Stimulated activated CD4-positive, alpha-beta T cell treated with anti-CD3 and anti-CD28 coated beads, Interleukin-4, amount 100 ng/mL, for 24 hours (primary cell): ENCODE measurements at regions not wholly inside any gene's neighbourhood (a gene's known extent, or its start where the extent isn't known, plus 50 kb on each side); places are given as distances from the start of the nearest gene placed in this dataset.

Experiments used
- DNase-seq: peaks from one replicate; pipeline ENCODE4 v3.0.0-alpha.2; 2020

- DNase-seq: no peak
These were observed 50.0 kb upstream of the CLDN5 start for GRCh38 chr22:19574247-19574646.

GRCh38 chr22:19576460-19577421, 52.5 kb upstream of the CLDN5 start:
- peak; percentile 72 for DNase-seq

DNA sequence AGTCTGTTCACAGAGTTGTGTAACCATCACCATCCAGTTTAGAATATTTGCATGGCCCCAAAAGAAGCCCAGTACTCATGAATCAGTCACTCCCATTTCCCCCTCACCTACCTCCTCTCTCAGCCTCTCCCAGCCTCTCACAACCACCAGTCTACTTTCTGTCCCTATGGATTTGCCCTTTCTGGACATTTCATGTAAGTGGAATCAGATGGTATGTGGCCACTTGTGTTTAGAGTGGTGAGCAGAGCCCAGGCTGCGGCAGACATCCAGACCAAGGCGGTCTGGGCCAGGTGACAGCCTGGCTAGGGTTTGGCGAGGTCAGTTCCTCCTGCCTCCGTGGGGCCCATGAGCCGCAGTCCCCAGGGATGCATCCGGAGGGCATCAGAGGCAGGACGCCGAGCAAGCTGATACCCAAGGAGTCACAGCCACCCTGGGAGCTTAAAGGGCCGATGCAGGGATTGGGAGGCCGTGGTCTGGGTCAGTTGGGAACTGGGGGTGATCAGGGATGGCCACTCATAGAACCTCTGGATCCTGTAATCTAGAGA, 53.3 kb upstream of the CLDN5 start:
- no peak for DNase-seq

DNA sequence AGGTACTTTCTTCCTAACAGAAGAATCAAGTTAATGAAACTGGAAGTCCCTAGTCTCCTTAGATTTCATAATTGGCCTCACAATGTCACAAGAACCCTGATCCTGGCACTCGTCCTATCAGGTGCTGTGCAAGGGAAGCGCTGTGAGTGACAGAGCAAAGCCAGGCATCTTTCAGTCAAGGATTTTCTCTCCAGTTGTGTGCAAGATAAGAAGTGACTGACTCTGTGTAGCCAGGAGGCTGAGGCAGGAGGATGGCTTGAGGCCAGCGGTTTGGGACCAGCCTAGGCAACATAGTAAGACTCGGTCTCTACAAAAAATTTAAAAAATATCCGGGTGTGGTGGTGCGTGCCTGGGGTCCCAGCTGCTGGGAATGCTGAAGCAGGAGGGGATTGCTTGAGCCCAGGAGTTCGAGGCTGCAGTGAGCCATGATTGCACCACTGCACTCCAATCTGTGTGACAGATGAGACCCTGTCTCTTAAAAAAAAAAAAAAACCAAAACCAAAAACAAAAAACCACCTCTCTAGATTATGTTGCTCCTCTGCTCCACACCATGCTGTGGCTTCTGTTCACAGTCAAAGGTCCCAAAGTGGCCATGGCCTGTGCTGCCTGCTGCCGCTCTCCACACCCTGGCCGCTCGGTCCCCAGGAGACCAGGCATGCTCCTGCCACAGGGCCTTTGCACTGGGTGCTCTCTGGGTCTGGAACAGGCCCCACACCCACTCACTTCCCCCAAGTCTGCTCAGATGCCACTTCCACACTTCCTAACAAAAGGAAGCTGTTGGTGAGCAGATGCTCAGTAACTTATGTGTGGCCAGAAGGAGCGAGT, 54.2 kb upstream of the CLDN5 start:
- DNase-seq: no peak

DNA sequence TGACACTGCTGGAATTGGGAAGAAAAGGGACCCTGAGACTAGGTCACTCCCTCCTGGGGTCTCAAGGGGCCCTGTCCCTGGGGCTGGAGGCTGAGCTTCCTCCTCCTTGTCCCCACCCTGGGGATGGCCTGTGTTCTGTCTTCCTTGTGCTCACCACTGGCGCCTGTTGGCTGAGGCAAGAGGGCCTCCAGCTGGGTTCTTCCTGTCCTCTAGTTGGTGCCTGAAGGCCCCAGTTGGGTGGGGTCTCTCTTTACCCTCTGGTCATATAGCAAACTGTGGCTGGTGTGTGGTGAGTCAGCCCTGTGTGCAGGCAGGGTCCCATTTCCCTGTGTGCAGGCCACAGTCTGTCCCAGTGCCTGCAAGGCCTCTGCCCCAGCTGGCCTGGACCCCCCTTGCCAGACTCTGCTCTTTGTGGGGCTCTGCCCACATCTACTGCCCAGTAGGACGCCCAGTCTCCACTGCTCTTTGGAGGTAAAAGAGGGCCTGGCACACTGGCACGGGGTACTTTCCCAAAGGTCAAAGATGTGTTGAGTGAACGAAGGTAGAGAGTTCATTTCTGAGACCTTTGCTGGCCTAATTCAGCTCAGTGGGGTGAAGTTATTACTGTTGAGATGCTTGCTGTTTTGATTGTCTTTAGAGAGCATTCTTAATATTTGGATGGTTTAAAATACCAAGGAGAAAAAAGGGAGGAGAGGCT, 55.1 kb upstream of the CLDN5 start:
- no peak for DNase-seq

DNA sequence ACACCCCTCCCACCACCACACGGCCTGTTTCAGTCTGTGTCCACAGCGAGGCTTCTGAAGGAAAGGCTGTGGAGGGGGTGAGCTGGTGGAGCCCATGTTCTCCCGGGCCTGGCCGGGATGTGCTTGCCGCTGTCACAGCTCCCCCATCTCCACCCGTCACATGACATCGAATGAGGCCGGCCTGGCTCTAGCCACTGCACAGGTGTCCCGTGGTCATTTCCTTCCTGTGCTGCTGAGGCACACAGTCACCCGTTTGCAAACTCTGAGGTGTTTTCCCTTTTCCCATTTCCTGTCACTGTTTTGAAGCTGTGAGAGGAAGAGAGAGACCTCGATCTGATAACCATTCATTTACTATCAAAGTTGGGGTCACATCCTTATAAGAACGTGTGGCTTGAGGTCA, 55.7 kb upstream of the CLDN5 start:
- peak; percentile 20 for DNase-seq

DNA sequence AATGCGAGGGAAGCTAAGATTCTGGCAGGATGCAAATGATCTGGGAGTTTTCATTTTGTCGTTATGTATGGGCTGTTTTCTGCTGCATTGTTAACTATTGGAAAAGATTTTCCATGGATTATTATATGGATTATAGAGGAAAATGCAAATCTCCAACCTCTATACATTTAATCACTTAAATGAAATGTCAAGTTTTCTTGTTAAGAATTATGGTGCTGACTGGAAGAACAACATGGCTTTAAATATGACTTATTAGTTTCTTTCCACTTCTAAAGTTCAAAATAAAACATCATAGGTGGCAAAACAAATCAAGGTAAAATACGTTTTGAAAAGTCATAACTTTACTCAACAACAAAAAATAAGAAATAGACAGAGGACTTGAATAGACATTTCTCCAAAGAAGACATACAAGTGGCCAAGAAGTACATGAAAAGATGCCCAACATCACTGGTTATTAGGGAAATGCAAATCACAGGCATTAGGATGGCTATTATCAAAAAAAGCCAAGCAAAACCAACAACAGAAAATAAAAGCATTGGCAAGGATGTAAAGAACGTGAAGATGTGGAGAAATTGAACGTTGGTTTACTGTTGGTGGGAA, 56.2 kb upstream of the CLDN5 start:
- no peak for DNase-seq

- no peak for DNase-seq
These were observed 58.0 kb upstream of the CLDN5 start for GRCh38 chr22:19582033-19582693.

- DNase-seq: no peak
These were observed 62.9 kb upstream of the CLDN5 start for GRCh38 chr22:19586922-19587684.

DNA sequence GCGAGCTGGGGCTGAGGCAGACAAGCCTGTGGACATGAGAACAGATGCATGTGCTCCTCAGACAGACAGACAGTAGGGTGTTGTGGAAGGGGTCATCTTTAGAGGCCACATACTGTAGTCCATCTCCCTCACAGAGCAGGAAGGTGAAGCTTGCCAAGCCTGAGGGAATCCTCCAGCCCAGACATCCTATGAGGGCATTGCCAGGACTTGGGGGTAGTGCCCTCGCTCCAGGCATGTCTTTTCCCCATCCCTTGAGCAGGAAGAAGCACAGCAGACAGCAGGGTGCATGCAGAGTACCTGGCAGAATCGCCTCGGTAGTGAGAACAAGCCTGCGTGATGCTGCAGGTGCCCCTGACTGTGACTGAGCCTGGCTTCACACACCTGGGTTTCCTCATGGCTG, 66.5 kb upstream of the CLDN5 start:
- no peak for DNase-seq

- no peak for DNase-seq
These were observed 67.4 kb upstream of the CLDN5 start for GRCh38 chr22:19591568-19591967.

GRCh38 chr22:19592464-19592863, 68.3 kb upstream of the CLDN5 start:
- DNase-seq: no peak

DNA sequence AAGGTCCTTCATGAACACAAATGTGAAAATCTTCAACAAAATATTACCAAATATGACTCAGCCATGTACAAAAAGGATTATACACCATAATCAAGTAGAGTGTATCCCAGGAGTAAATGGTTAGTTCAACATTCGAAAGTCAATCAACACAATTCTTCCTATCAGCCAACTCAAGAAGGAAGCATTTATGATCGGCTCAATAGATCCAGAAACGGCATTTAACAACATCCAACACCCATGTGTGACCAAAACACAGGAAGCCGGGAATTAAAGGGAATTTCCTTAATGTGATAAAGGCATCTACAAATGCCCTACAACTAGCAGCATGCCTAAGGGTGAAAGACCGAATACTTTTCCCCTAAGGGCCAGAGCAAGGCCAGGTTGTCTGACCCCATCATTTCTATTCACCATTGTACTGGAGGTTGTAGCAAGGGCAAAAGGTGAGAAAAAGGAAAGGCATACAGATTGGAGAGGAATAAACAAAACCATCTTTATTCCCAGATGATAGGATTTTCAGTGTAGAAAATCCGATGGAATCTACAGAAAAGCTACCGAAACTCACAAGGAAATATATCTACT, 69.9 kb upstream of the CLDN5 start:
- no peak for DNase-seq

DNA sequence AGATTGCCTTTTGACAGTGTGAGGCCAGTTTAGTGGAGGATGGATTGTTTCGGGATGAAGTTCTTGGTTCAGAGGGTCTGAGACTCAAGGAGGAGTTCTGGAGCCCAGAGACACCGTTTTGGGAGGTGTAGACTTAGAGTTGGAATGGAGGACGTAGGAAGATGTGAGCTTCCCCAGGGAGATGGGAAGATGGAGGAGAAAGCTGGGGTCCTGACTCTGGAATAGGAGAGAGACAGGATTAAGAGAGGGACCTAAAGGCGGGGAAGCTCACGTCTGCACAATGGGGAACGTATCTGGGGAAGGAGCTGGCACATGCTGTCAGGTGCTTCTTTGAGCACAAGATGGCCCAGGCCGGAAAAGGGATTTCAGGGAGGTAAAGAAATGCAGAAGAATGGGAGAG, 71.3 kb upstream of the CLDN5 start:
- DNase-seq: no peak

- DNase-seq: no peak
These were observed 72.6 kb upstream of the CLDN5 start for GRCh38 chr22:19596680-19597398.

DNA sequence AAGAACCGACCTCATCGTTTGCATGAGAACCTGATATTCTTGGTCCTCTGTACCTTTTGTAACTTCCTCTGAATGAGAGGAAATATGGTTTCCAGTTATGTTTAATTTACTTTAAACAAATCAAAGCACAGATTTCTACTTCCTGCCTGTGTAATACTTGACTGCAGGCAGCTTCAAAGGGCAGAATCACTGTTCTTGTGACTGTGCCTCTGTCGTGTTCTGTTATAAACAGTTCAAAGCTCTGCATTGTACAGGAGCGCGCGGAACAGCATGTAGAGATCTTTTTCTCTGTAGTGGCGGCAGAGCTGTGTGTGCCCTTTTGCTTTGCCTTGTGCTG, 73.2 kb upstream of the CLDN5 start:
- peak; percentile 24 for DNase-seq

- no peak for DNase-seq
These were observed 74.0 kb upstream of the CLDN5 start for GRCh38 chr22:19598054-19598855.

- DNase-seq: no peak
These were observed 74.8 kb upstream of the CLDN5 start for GRCh38 chr22:19599004-19599403.

DNA sequence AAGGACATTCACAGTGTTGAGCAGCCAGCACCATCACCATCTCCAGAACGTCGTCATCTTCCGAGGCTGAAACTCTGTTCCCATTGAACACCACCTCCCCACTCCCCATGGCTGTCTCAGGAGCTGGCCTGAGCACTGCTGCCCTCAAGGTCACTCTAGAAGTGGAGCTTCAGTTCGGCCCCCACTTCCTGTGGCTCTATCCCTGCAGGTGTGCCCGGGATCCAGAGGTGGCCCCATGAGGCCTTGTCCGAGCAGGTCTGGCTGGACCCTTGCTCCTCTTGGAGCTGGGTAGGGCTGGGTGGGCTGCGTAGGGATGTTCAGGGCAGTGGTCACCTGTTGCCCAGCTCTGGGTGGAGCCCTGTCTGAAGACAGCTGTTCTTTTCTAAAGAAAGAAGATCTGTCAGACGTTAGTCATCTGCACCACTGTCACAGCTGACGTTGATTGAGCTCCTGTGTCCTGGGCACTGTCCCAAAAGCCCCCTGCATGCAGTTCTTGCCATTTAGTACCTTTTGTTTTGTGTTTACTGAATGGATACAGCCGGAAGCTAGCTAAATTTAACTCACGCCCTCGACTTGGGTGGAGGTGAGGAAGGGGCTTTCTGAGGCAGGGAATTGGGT, 75.5 kb upstream of the CLDN5 start:
- DNase-seq: no peak
